Neutrophil (primary cell): ENCODE measurements at regions not wholly inside any gene's neighbourhood (a gene's known extent, or its start where the extent isn't known, plus 50 kb on each side); places are given as distances from the start of the nearest gene placed in this dataset.

Experiments
- H3K27ac ChIP-seq: fragments of 200-600 bp; sonication (generic); 2 replicates; pipeline ENCODE4 v1.5.1; 2016; ENCODE audit warnings: mild to moderate bottlenecking, moderate library complexity
- H3K27me3 ChIP-seq: fragments of 200-600 bp; sonication (generic); 2 replicates; pipeline ENCODE4 v1.6.0; 2016; ENCODE audit warnings: mild to moderate bottlenecking
- H3K36me3 ChIP-seq: fragments of 200-600 bp; sonication (generic); 2 replicates; pipeline ENCODE4 v1.5.1; 2017
- H3K4me1 ChIP-seq, 2 experiments: fragments of 200-600 bp in 1 of 2; sonication (generic) in 1 of 2; 1 replicate in 1 of 2; 2 replicates in 1 of 2; pipeline versions ENCODE4 v1.5.1 to v1.6.1; 2013 to 2016; ENCODE audit warnings: low read depth in 1 of 2, low read length in 1 of 2, mild to moderate bottlenecking in 1 of 2, moderate library complexity in 1 of 2; ENCODE audit not compliant: control insufficient read depth in 1 of 2, insufficient read depth in 1 of 2
- H3K4me3 ChIP-seq, 2 experiments: fragments of 200-600 bp in 1 of 2; sonication (generic) in 1 of 2; 1 replicate in 1 of 2; 2 replicates in 1 of 2; pipeline ENCODE4 v1.5.1; 2013 to 2016; ENCODE audit warnings: low read depth in 1 of 2, low read length in 1 of 2, mild to moderate bottlenecking in 1 of 2, moderate library complexity in 1 of 2
- H3K9me3 ChIP-seq: fragments of 200-600 bp; sonication (generic); 2 replicates; pipeline ENCODE4 v1.5.1; 2016
- CTCF ChIP-seq: fragments of 200-600 bp; sonication (generic); IDR thresholded peaks from 2 replicates; pipeline ENCODE4 v1.5.1; 2016; ENCODE audit warnings: antibody characterized with exemption

DNA sequence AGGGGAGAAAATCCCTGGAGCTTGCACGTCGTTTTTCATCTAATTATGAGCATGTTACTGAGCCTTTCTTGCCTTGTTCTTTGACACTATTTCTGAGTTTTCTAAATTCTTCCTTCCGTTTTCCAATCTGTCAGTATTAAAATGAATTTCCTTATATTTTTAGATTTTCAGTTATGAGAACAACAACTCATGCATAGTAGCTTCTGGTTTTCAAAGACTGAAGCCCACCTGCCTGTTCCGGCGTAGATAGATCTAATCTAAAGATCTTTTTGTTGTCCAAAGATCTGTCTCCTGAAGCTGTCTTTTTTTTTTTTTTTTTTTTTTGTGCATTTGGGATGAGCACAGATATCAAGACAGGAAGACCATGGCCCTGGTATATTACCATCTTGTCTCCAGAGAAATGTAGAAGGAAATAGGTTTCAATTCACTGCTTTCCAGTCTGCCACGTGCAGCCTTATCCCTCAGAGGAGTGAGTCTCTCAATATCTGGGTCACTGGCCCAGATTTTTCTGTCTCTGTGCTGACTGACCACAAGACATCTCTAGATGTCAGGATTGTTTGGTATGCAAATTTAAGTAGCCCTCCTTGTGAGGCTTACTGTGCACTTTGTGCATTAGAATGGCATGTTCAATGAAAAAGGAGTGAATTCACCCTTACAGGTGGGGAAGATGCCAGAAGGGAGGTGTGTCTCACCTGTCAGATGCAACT, 222.3 kb upstream of the TMC3 start:
- H3K36me3 ChIP-seq = no peaks in the 10 kb centered on the region
- no peak for TF ChIP-seq CTCF
- no peak overlapping the region for H3K27ac ChIP-seq
- no peak overlapping the region for H3K4me3 ChIP-seq
- no peaks in the 10 kb centered on the region for H3K27me3 ChIP-seq
- H3K9me3 ChIP-seq = peaks cover 4% of the 10 kb centered on the region
- no peaks in the 10 kb centered on the region for H3K4me1 ChIP-seq

GRCh38 chr15:81595752-81596151, 221.7 kb upstream of the TMC3 start:
- no peak overlapping the region for H3K4me3 ChIP-seq
- H3K36me3 ChIP-seq = no peaks in the 10 kb centered on the region
- H3K9me3 ChIP-seq = peaks cover 4% of the 10 kb centered on the region
- no peaks in the 10 kb centered on the region for H3K4me1 ChIP-seq
- no peaks in the 10 kb centered on the region for H3K27me3 ChIP-seq
- no peak overlapping the region for H3K27ac ChIP-seq
- no peak for TF ChIP-seq CTCF

DNA sequence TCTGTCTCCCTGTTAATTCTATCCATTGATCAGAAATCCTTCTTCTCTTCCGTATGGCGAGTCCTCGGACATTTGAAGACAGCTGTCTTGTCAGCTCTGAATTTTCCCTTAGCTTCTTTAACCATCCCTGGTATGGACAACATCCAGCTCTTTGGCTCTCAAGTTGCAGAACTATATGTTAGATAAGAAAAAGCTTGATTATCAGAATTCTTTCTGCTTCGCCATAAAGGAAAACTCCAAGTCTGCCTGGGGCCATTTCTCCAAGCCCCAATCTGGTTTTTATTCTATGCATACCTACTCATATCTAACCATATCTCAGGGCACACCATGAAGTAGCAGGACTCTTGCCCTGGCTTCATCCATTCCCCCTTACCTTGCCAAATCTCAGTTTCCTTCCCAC, 215.7 kb upstream of the TMC3 start:
- Histone ChIP-seq H3K4me3 (no peak overlapping the region), H3K27ac (no peak overlapping the region), H3K36me3 (no peaks in the 10 kb centered on the region), H3K9me3 (no peaks in the 10 kb centered on the region), H3K27me3 (no peaks in the 10 kb centered on the region), H3K4me1 (no peaks in the 10 kb centered on the region)
- TF ChIP-seq CTCF = no peak

DNA sequence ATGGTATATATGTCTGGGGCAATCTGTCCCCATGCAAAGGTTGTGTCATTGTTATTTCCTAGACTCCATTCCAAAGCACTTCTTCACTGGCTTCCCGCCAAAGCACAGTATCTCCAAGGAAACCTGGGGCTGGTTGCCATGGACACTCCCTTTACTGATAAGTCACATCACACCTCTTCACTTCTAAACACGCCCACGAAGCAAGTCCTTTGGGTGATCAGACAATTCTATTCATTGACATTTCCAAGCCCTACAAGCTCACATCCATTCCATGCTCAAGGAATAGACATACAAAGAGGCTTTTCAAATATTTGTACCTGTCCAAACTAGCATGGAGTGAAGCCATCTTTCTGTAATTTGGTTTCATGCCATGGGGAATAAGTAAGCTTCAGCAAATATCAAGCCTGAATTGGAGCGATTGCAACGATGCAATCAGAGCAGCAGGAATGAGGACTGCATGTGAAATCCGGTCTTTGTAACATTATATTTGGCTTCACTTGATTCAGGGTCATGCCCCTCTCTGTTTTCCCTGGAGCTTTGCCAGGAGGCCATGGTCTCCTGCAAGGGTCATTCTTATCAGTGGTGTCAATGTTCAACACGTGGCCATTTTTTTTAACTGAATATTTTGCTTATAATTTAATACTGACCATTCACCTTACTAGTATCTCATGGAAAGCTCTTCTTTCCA, 201.6 kb upstream of the TMC3 start:
- Histone ChIP-seq H3K4me1 (no peaks in the 10 kb centered on the region), H3K36me3 (no peaks in the 10 kb centered on the region), H3K27ac (no peak overlapping the region), H3K27me3 (no peaks in the 10 kb centered on the region), H3K4me3 (no peak overlapping the region), H3K9me3 (no peaks in the 10 kb centered on the region)
- no peak for TF ChIP-seq CTCF

DNA sequence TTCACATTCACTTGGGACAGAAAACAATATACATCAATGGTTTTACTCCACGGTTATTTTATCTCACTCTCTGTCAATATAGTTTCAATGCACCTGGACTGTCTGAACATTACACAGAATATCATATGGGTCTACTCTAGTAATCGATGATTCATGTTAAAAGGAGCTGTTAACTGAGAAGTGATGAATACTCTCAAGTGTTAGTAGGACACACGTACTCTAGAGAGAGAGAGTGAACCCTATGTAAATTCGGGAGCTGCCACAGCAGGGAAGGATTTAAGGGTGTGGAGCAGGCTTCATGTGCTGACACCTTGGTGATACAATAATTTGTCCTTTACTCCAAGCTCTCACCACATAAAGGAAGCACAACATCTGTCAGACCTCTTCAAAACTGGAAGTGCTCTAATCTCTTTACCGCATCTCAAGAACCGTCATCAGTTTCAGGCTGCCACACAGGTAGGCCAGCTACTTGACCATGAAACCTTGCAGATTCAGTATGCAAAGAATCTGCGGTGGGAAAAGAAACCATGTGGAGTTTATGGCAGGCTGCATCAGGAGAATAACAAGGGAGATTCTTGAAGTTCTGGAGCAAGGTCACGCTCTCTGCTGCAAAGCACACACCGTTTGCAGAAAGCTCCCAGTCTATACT, 199.2 kb upstream of the TMC3 start:
- no peaks in the 10 kb centered on the region for H3K27me3 ChIP-seq
- H3K9me3 ChIP-seq = no peaks in the 10 kb centered on the region
- no peaks in the 10 kb centered on the region for H3K4me1 ChIP-seq
- TF ChIP-seq CTCF = no peak
- no peak overlapping the region for H3K27ac ChIP-seq
- no peaks in the 10 kb centered on the region for H3K36me3 ChIP-seq
- no peak overlapping the region for H3K4me3 ChIP-seq
